ENCODE measurements at regions not wholly inside any gene's neighbourhood (a gene's known extent, or its start where the extent isn't known, plus 50 kb on each side); places are given as distances from the start of the nearest gene placed in this dataset.

- no peak for DNase-seq
- Histone ChIP-seq H3K4me2 (replicated peaks; ENCODE audit: extremely low read depth, low read length, poor library complexity, severe bottlenecking) (no peak overlapping the region), H3K9me3 (replicated peaks in 1 of 2; ENCODE audit: control insufficient read depth in 1 of 2, insufficient read depth in 1 of 2, low read length in 2 of 2) (no peaks in the 10 kb centered on the region), H3K4me1 (ENCODE audit: control insufficient read depth in 1 of 2, insufficient read depth in 2 of 2, low read length in 2 of 2) (no peaks in the 10 kb centered on the region), H3K9ac (ENCODE audit: insufficient read depth, low read length, poor library complexity, severe bottlenecking) (no peak overlapping the region), H2AFZ (ENCODE audit: insufficient read depth, low read depth, low read length, poor library complexity, severe bottlenecking) (no peak overlapping the region), H3K27ac (ENCODE audit: low read depth in 1 of 2, low read length in 2 of 2) (no peak overlapping the region), H3K4me3 (replicated peaks in 1 of 3; ENCODE audit: low read depth in 2 of 3, low read length in 3 of 3) (no peak overlapping the region), H3K79me2 (ENCODE audit: insufficient read depth, low read length) (no peaks in the 10 kb centered on the region), H3K36me3 (replicated peaks in 1 of 2; ENCODE audit: control insufficient read depth in 1 of 2, insufficient read depth in 2 of 2, low read length in 2 of 2) (no peaks in the 10 kb centered on the region), H4K20me1 (ENCODE audit: insufficient read depth, low read length) (no peaks in the 10 kb centered on the region), H3K27me3 (ENCODE audit: control insufficient read depth in 2 of 2, insufficient read depth in 2 of 2, low read length in 2 of 2) (no peaks in the 10 kb centered on the region)
- TF ChIP-seq CTCF (IDR thresholded peaks at IDR 0.05) = no peak
- no peak overlapping the region for H3K27ac Mint-ChIP-seq
- H3K9me3 Mint-ChIP-seq = no peaks in the 10 kb centered on the region
- intact Hi-C loops (cut with micrococcal nuclease) = no loop called here
- H3K4me1 Mint-ChIP-seq = no peaks in the 10 kb centered on the region
- no peaks in the 10 kb centered on the region for H3K36me3 Mint-ChIP-seq
- no peak overlapping the region for H3K4me3 Mint-ChIP-seq
- H3K27me3 Mint-ChIP-seq (ENCODE audit: low read depth in 3 of 3) = peaks cover 0 to 3% (median 0%) of the 10 kb centered on the region in 3 donors
Measured at GRCh38 chr7:17623546-17624185, 316.6 kb downstream of the SNX13 start.

GRCh38 chr7:17624379-17624778, 315.9 kb downstream of the SNX13 start:
- no peaks in the 10 kb centered on the region for H3K9me3 Mint-ChIP-seq

More at GRCh38 chr7:17624379-17624778, 315.9 kb downstream of the SNX13 start:
- Histone ChIP-seq H3K4me3 (replicated peaks in 1 of 3; ENCODE audit: low read depth in 2 of 3, low read length in 3 of 3) (no peak overlapping the region), H3K36me3 (replicated peaks in 1 of 2; ENCODE audit: control insufficient read depth in 1 of 2, insufficient read depth in 2 of 2, low read length in 2 of 2) (no peaks in the 10 kb centered on the region), H3K27ac (ENCODE audit: low read depth in 1 of 2, low read length in 2 of 2) (no peak overlapping the region), H3K4me2 (replicated peaks; ENCODE audit: extremely low read depth, low read length, poor library complexity, severe bottlenecking) (no peak overlapping the region), H3K9me3 (replicated peaks in 1 of 2; ENCODE audit: control insufficient read depth in 1 of 2, insufficient read depth in 1 of 2, low read length in 2 of 2) (no peaks in the 10 kb centered on the region), H3K9ac (ENCODE audit: insufficient read depth, low read length, poor library complexity, severe bottlenecking) (no peak overlapping the region), H3K4me1 (ENCODE audit: control insufficient read depth in 1 of 2, insufficient read depth in 2 of 2, low read length in 2 of 2) (no peaks in the 10 kb centered on the region), H4K20me1 (ENCODE audit: insufficient read depth, low read length) (no peaks in the 10 kb centered on the region), H2AFZ (ENCODE audit: insufficient read depth, low read depth, low read length, poor library complexity, severe bottlenecking) (no peak overlapping the region), H3K27me3 (ENCODE audit: control insufficient read depth in 2 of 2, insufficient read depth in 2 of 2, low read length in 2 of 2) (no peaks in the 10 kb centered on the region), H3K79me2 (ENCODE audit: insufficient read depth, low read length) (no peaks in the 10 kb centered on the region)
- Mint-ChIP-seq H3K27ac (no peak overlapping the region), H3K36me3 (no peaks in the 10 kb centered on the region), H3K4me1 (no peaks in the 10 kb centered on the region), H3K4me3 (no peak overlapping the region), H3K27me3 (ENCODE audit: low read depth in 3 of 3) (peaks cover 0 to 3% (median 0%) of the 10 kb centered on the region in 3 donors)
- intact Hi-C loops (cut with micrococcal nuclease) = no loop called here
- TF ChIP-seq CTCF (IDR thresholded peaks at IDR 0.05) = no peak
- no peak for DNase-seq

Measured in CD14-positive monocyte (primary cell).